A549 (cell line): ENCODE measurements at regions not wholly inside any gene's neighbourhood (a gene's known extent, or its start where the extent isn't known, plus 50 kb on each side); places are given as distances from the start of the nearest gene placed in this dataset.
"Not testable (repeated sequence)": the region's sequence is repeated elsewhere in the genome, so short reads cannot be mapped to it uniquely, and the experiment has no call there.

Experiments
- CBX8 ChIP-seq: fragments of 200-600 bp; sonication (generic); IDR thresholded peaks from 2 replicates; pipeline ENCODE4 v1.6.1; 2016
- NR3C1 ChIP-seq: fragments of >200 bp; sonication (Bioruptor Twin); formaldehyde crosslinking; IDR thresholded peaks from 3 replicates; pipeline ENCODE4 v1.6.1; 2017
- TF ChIP-seq, protein P1 (sequence below): fragments of >200 bp; sonication (Bioruptor Twin); formaldehyde crosslinking; IDR thresholded peaks from 3 replicates; pipeline ENCODE4 v1.5.1; 2016

DNA sequence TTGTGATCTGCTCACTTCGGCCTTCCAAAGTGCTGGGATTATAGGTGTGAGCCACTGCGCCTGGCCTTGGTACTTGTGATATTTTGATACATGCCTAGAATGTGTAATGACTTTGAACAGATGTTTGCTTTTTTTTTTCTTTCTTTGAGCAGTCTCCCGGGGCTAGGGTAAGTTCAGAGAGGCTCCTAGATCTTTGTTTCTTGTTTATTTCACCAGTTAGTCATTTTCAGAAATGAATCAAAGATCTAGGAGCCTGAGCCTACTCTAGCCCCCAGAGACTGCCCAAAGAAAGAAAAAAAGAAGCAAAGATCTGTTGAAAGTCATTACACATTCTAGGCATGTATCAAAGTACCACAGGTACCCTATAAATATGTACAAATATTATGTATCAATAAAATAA lies 66.3 kb downstream of the NPIPB11 start:
- TF ChIP-seq, protein P1, sequence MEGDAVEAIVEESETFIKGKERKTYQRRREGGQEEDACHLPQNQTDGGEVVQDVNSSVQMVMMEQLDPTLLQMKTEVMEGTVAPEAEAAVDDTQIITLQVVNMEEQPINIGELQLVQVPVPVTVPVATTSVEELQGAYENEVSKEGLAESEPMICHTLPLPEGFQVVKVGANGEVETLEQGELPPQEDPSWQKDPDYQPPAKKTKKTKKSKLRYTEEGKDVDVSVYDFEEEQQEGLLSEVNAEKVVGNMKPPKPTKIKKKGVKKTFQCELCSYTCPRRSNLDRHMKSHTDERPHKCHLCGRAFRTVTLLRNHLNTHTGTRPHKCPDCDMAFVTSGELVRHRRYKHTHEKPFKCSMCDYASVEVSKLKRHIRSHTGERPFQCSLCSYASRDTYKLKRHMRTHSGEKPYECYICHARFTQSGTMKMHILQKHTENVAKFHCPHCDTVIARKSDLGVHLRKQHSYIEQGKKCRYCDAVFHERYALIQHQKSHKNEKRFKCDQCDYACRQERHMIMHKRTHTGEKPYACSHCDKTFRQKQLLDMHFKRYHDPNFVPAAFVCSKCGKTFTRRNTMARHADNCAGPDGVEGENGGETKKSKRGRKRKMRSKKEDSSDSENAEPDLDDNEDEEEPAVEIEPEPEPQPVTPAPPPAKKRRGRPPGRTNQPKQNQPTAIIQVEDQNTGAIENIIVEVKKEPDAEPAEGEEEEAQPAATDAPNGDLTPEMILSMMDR, result not testable (repeated sequence)
- not testable (repeated sequence) for TF ChIP-seq CBX8, NR3C1
